H1 (cell line): ENCODE measurements at regions not wholly inside any gene's neighbourhood (a gene's known extent, or its start where the extent isn't known, plus 50 kb on each side); places are given as distances from the start of the nearest gene placed in this dataset.

Source experiments
- CTCF ChIA-PET: fragments of 300-600 bp; sonication (Branson Sonifier 250); formaldehyde crosslinking; loops from one replicate; lab custom pipeline; 2021; ENCODE audit not compliant: partially characterized antibody; lab: Charles Lee
- POLR2A ChIA-PET: fragments of 300-600 bp; sonication (Branson Sonifier 250); formaldehyde crosslinking; loops from one replicate; lab custom pipeline; 2021; ENCODE audit warnings: inconsistent platforms; ENCODE audit not compliant: partially characterized antibody; lab: Charles Lee
- DNase-seq, 2 experiments: peaks; one replicate each; pipeline versions ENCODE4 v3.0.0 to v3.0.0-alpha.2; 2010 to 2022; ENCODE audit warnings: low spot score in 2 of 2, low read depth in 1 of 2, mixed read lengths in 1 of 2
- FAIRE-seq: peaks from 2 replicates; lab custom pipeline; 2011; peaks lifted over from hg19 to GRCh38; lab: Jason Lieb, UNC
- H2AFZ ChIP-seq: 2 replicates; pipeline ENCODE4 v1.8.1; 2012; ENCODE audit warnings: low read length, inconsistent platforms
- H2AK5ac ChIP-seq: 2 replicates; pipeline ENCODE4 v1.6.1; 2013; ENCODE audit warnings: low read depth, low read length
- H2BK120ac ChIP-seq: replicated peaks from 2 replicates; pipeline ENCODE3; 2013; ENCODE audit warnings: low read depth, low read length, inconsistent platforms
- H2BK12ac ChIP-seq: 2 replicates; pipeline ENCODE4 v1.6.1; 2013; ENCODE audit warnings: low read depth, low read length
- H2BK15ac ChIP-seq: 2 replicates; pipeline ENCODE4 v1.6.1; 2013; ENCODE audit warnings: low read length
- H2BK20ac ChIP-seq: 2 replicates; pipeline ENCODE4 v1.6.1; 2013; ENCODE audit warnings: low read length
- H2BK5ac ChIP-seq: 2 replicates; pipeline ENCODE4 v1.6.1; 2013; ENCODE audit warnings: low read depth, low read length
- H3K14ac ChIP-seq: 2 replicates; pipeline ENCODE4 v1.6.1; 2013; ENCODE audit warnings: inconsistent platforms; ENCODE audit not compliant: insufficient read length
- H3K18ac ChIP-seq: 2 replicates; pipeline ENCODE4 v1.6.1; 2013; ENCODE audit warnings: low read length; ENCODE audit errors: extremely low read depth
- H3K23ac ChIP-seq: 2 replicates; pipeline ENCODE4 v1.6.1; 2013; ENCODE audit warnings: inconsistent platforms; ENCODE audit not compliant: insufficient read length
- H3K23me2 ChIP-seq: 2 replicates; pipeline ENCODE4 v1.6.1; 2013; ENCODE audit warnings: low read depth, low read length
- H3K27ac ChIP-seq: 2 replicates; pipeline ENCODE4 v1.6.1; 2011; ENCODE audit warnings: low read depth, low read length, inconsistent platforms
- H3K27me3 ChIP-seq, 4 experiments: replicated peaks in 1 of 4; 1 replicate in 1 of 4; 2 replicates in 3 of 4; pipeline versions ENCODE4 v1.6.1 to v1.8.1; 2011 to 2013; ENCODE audit warnings: low read length in 3 of 4, mild to moderate bottlenecking in 3 of 4, inconsistent platforms in 2 of 4, mixed read lengths in 2 of 4, moderate library complexity in 1 of 4; ENCODE audit not compliant: control insufficient read depth in 3 of 4, insufficient read depth in 3 of 4; ENCODE audit errors: extremely low read depth in 1 of 4
- H3K36me3 ChIP-seq, 4 experiments: 2 replicates each; pipeline versions ENCODE4 v1.6.1 to v1.8.1; 2011 to 2013; ENCODE audit warnings: mild to moderate bottlenecking in 4 of 4, low read length in 3 of 4, moderate library complexity in 2 of 4, control low read depth in 1 of 4, inconsistent platforms in 1 of 4; ENCODE audit not compliant: insufficient read depth in 4 of 4, control insufficient read depth in 2 of 4
- H3K4ac ChIP-seq: replicated peaks from 2 replicates; pipeline ENCODE3; 2013; ENCODE audit warnings: low read length, low read depth, mixed read lengths, inconsistent platforms; ENCODE audit not compliant: insufficient read length
- H3K4me1 ChIP-seq, 4 experiments: replicated peaks in 1 of 4; 1 replicate in 1 of 4; 2 replicates in 3 of 4; pipeline versions ENCODE4 v1.6.1 to v1.8.1; 2011 to 2013; ENCODE audit warnings: low read length in 3 of 4, inconsistent platforms in 2 of 4, mixed read lengths in 1 of 4; ENCODE audit not compliant: insufficient read depth in 4 of 4, control insufficient read depth in 3 of 4
- H3K4me2 ChIP-seq, 2 experiments: 2 replicates each; pipeline versions ENCODE4 v1.6.1 to v1.8.1; 2011 to 2013; ENCODE audit warnings: low read depth in 2 of 2, low read length in 2 of 2, control low read depth in 1 of 2, inconsistent platforms in 1 of 2, mild to moderate bottlenecking in 1 of 2; ENCODE audit not compliant: insufficient read depth in 1 of 2
- H3K4me3 ChIP-seq, 4 experiments: fragments of 200-600, 300-600 bp in 1 of 4; sonication (generic), shearing (Covaris generic), sonication (Bioruptor Twin) in 1 of 4; 2 replicates each; pipeline versions ENCODE4 v1.5.1 to v1.8.1; 2011 to 2016; ENCODE audit warnings: low read length in 4 of 4, low read depth in 3 of 4, control low read depth in 2 of 4, inconsistent platforms in 2 of 4, mild to moderate bottlenecking in 2 of 4, mixed read lengths in 1 of 4, moderate library complexity in 1 of 4; ENCODE audit not compliant: insufficient read depth in 2 of 4; ENCODE audit errors: extremely low read depth in 1 of 4
- H3K56ac ChIP-seq: replicated peaks from 2 replicates; pipeline ENCODE3; 2013; ENCODE audit warnings: low read depth, mild to moderate bottlenecking, mixed read lengths, low read length, inconsistent platforms; ENCODE audit not compliant: insufficient read length
- H3K79me1 ChIP-seq: 2 replicates; pipeline ENCODE4 v1.6.1; 2013; ENCODE audit warnings: low read depth, low read length, control low read depth
- H3K79me2 ChIP-seq, 2 experiments: 2 replicates each; pipeline versions ENCODE4 v1.6.1 to v1.8.1; 2012 to 2013; ENCODE audit warnings: low read length in 2 of 2, mild to moderate bottlenecking in 2 of 2, inconsistent platforms in 1 of 2; ENCODE audit not compliant: insufficient read depth in 2 of 2, control insufficient read depth in 1 of 2
- H3K9ac ChIP-seq, 4 experiments: replicated peaks in 1 of 4; 1 replicate in 1 of 4; 2 replicates in 3 of 4; pipeline versions ENCODE4 v1.6.1 to v1.8.1; 2011 to 2013; ENCODE audit warnings: low read depth in 3 of 4, low read length in 3 of 4, control low read depth in 2 of 4, mild to moderate bottlenecking in 2 of 4, moderate library complexity in 2 of 4, inconsistent platforms in 1 of 4; ENCODE audit errors: extremely low read depth in 1 of 4
- H3K9me3 ChIP-seq, 2 experiments: 2 replicates each; pipeline versions ENCODE4 v1.6.1 to v1.8.1; 2012 to 2013; ENCODE audit warnings: mild to moderate bottlenecking in 2 of 2, moderate library complexity in 2 of 2, control low read depth in 1 of 2, inconsistent platforms in 1 of 2, low read depth in 1 of 2, low read length in 1 of 2, mixed read lengths in 1 of 2; ENCODE audit not compliant: insufficient read depth in 2 of 2
- H4K20me1 ChIP-seq, 2 experiments: replicated peaks in 1 of 2; 2 replicates each; pipeline versions ENCODE3 to v1.8.1; 2011 to 2013; ENCODE audit warnings: inconsistent platforms in 2 of 2, low read length in 2 of 2, mild to moderate bottlenecking in 1 of 2; ENCODE audit not compliant: insufficient read depth in 2 of 2, control insufficient read depth in 1 of 2
- H4K5ac ChIP-seq: 2 replicates; pipeline ENCODE4 v1.6.1; 2013; ENCODE audit warnings: low read length, low read depth, mixed read lengths, inconsistent platforms; ENCODE audit not compliant: insufficient read length
- H4K8ac ChIP-seq: 2 replicates; pipeline ENCODE4 v1.8.0; 2013; ENCODE audit warnings: mild to moderate bottlenecking, moderate library complexity, low read length, inconsistent platforms; ENCODE audit not compliant: insufficient read depth; ENCODE audit errors: extremely low read depth
- H4K91ac ChIP-seq: replicated peaks from 2 replicates; pipeline ENCODE3; 2013; ENCODE audit warnings: low read length, mixed read lengths, inconsistent platforms; ENCODE audit not compliant: insufficient read length
- CBX8 ChIP-seq: fragments of 300-800, 300-1000 bp; sonication (generic); IDR thresholded peaks from 2 replicates; pipeline ENCODE4 v1.7.1; 2016; ENCODE audit warnings: low read depth, low read length, borderline replicate concordance
- CREB1 ChIP-seq: IDR thresholded peaks from 2 replicates; pipeline ENCODE4 v1.6.1; 2012; ENCODE audit warnings: inconsistent platforms
- KDM5A ChIP-seq: fragments of 200-600 bp; IDR thresholded peaks from 2 replicates; pipeline ENCODE4 v1.7.1; 2012; ENCODE audit warnings: mild to moderate bottlenecking, low read length, inconsistent platforms, mixed read lengths
- MAFK ChIP-seq: IDR thresholded peaks from 2 replicates; pipeline ENCODE4 v1.6.1; 2012; ENCODE audit warnings: low read depth, mild to moderate bottlenecking, improper control_type of control experiment, low read length
- TBP ChIP-seq: IDR thresholded peaks from 2 replicates; pipeline ENCODE4 v1.6.1; 2011; ENCODE audit warnings: low read depth, low read length, improper control_type of control experiment
- WGBS, 2 experiments: shearing (Covaris generic) in 1 of 2; methylation state at CpG; one replicate each; pipeline versions ENCODE4 v1.1.6 to v1.1.7; 2013 to 2015; ENCODE audit warnings: low lambda C conversion rate in 2 of 2, mixed read lengths in 2 of 2, inconsistent platforms in 1 of 2, low coverage in 1 of 2, missing lambda C conversion rate in 1 of 2; ENCODE audit not compliant: insufficient replicate concordance in 2 of 2, insufficient coverage in 1 of 2, insufficient read length in 1 of 2; ENCODE audit errors: extremely low coverage in 1 of 2, missing lambda C conversion rate in 1 of 2; 5-methylcytosine and 5-hydroxymethylcytosine counted together
- TF ChIP-seq, protein P1 (sequence below): IDR thresholded peaks from 2 replicates; pipeline ENCODE4 v1.6.1; 2012; ENCODE audit warnings: inconsistent platforms

DNA sequence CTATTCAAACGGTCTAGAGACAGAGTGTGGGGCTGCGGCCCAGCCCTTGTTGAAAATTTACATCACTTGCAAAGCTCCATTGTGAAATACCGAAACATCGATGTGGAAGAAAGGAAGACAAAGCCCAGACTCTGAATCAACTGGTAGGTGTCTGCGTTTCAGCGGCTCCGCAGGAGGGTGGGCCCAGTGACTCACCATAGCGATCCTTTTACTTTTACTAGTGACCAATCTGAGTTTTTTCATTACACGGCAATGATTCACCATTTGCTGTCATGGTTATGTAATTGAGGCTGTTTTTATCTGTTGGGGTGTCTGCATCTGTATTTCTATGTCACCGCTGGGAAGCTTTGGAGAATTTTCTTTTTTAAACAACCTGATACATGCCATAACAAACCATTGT, 66.6 kb upstream of the ODC1 start:
- Histone ChIP-seq H3K14ac (no peak overlapping the region), H3K9ac (no peak overlapping the region), H3K23ac (no peak overlapping the region), H2BK5ac (no peak overlapping the region), H3K79me1 (no peaks in the 10 kb centered on the region), H2BK120ac (no peak overlapping the region), H2BK12ac (no peak overlapping the region), H3K27me3 (no peaks in the 10 kb centered on the region; a peak in 1 of 7 replicates), H3K4me1 (peaks cover 0 to 2% (median 0%) of the 10 kb centered on the region in 4 experiments; a peak in 1 of 7 replicates), H4K5ac (no peak overlapping the region), H3K56ac (no peak overlapping the region), H2AK5ac (no peak overlapping the region), H3K36me3 (no peaks in the 10 kb centered on the region), H3K4me2 (no peak overlapping the region), H4K20me1 (peaks cover 0 to 7% of the 10 kb centered on the region in 2 experiments), H3K9me3 (peaks cover 4 to 7% of the 10 kb centered on the region in 2 experiments; a peak in 2 of 4 replicates), H3K27ac (no peak overlapping the region), H4K91ac (no peak overlapping the region), H2BK20ac (no peak overlapping the region), H4K8ac (no peak overlapping the region), H3K18ac (no peak overlapping the region), H3K4me3 (no peak overlapping the region), H3K4ac (no peak overlapping the region), H2AFZ (no peak overlapping the region), H3K79me2 (no peaks in the 10 kb centered on the region), H2BK15ac (no peak overlapping the region), H3K23me2 (peaks cover 8% of the 10 kb centered on the region; the same call in 1 of the 2 replicates)
- WGBS, 2 experiments, result 81% methylated on average over 10 of the region's 10 CpGs; no CpG with 5 or more reads in 1 of the 2 experiments
- no peak for TF ChIP-seq MAFK
- TF ChIP-seq, protein P1, sequence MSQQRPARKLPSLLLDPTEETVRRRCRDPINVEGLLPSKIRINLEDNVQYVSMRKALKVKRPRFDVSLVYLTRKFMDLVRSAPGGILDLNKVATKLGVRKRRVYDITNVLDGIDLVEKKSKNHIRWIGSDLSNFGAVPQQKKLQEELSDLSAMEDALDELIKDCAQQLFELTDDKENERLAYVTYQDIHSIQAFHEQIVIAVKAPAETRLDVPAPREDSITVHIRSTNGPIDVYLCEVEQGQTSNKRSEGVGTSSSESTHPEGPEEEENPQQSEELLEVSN, result no peak
- no peak for TF ChIP-seq CBX8
- TF ChIP-seq KDM5A, result no peak
- TF ChIP-seq TBP, result no peak
- no peak for TF ChIP-seq CREB1
- POLR2A ChIA-PET, result no interaction called here
- CTCF ChIA-PET, result interaction anchor here (0.8 to 1.0 kb wide), 2 partner anchors 13 to 86 kb away, joined by 3 read pairs; no protein-coding TSS in a partner anchor
- FAIRE-seq, result no peak
- DNase-seq, result no peak
